Activated CD4-positive, CD25-positive, alpha-beta regulatory T cell treated with anti-CD3 and anti-CD28 coated beads, Interleukin-2, amount 50 U/mL, for 24 hours (primary cell): ENCODE measurements at regions not wholly inside any gene's neighbourhood (a gene's known extent, or its start where the extent isn't known, plus 50 kb on each side); places are given as distances from the start of the nearest gene placed in this dataset.
"Not testable (repeated sequence)": the region's sequence is repeated elsewhere in the genome, so short reads cannot be mapped to it uniquely, and the experiment has no call there.

Source experiments
- ATAC-seq, 2 donors: fragments of 150-1000 bp; cut with Tn5 transposase; one replicate each; pipeline ENCODE4 v1.10.0; 2021; ENCODE audit warnings: mild to moderate bottlenecking in 1 of 2, moderate library complexity in 1 of 2

- ATAC-seq: peak; percentile 51 to 59
Observed at GRCh38 chr12:89225808-89226411, 126.4 kb downstream of the DUSP6 start.

GRCh38 chr12:89225401-89225800 is 126.9 kb downstream of the DUSP6 start:
- peak; percentile 97 for ATAC-seq

- not testable (repeated sequence) for ATAC-seq
Observed at GRCh38 chr12:89222580-89222979, 129.7 kb downstream of the DUSP6 start.

- ATAC-seq: no peak
Observed at GRCh38 chr12:89217472-89217871, 134.8 kb downstream of the DUSP6 start.

GRCh38 chr12:89216211-89216952 is 135.9 kb downstream of the DUSP6 start:
- no peak for ATAC-seq

DNA sequence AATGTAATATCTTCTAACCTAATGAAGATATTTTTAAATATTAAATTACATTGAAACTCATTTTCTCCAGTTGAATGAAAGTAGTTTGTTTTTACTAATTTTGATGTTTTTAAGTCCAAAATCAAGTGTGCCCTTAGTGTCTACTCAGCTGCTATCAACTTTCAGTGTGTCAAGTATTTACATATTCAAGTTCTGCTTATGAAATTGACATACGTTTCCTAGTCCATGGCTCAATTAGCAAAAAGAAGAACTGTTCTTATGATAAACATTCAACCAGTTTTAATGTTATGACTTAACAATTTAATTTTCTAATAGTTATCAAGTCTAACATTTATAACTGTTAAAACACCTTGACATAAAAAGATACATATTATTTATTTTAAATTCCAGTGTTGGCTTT is 137.1 kb downstream of the DUSP6 start:
- no peak for ATAC-seq

- no peak for ATAC-seq
Observed at GRCh38 chr12:89213747-89214146, 138.6 kb downstream of the DUSP6 start.

GRCh38 chr12:89213139-89213538 is 139.2 kb downstream of the DUSP6 start:
- ATAC-seq: no peak

GRCh38 chr12:89212339-89212771 is 139.9 kb downstream of the DUSP6 start:
- no peak for ATAC-seq

- no peak for ATAC-seq
Observed at GRCh38 chr12:89211456-89211855, 140.8 kb downstream of the DUSP6 start.

- no peak for ATAC-seq
Observed at GRCh38 chr12:89210277-89210676, 142.0 kb downstream of the DUSP6 start.

DNA sequence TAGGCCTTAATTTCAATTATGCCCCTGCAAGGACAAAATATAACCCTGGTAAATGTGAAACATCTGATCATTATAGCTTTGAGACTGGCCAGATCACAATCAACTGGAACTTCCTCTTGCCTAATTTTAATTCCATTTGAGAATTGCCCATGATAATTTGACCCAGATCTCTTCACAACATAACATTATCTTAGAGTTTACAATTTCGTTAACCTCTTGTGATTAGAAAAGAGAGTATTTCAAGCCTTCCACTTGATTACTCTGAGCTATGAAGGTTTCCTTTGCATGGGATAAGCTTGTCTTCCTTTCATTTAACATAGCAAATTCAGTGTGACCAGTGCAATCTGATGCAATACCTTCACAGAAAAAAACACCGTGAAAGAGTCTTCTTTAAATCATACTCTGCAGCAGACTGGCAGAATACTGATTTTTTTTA is 143.6 kb downstream of the DUSP6 start:
- ATAC-seq: no peak

- no peak for ATAC-seq
Observed at GRCh38 chr12:89206390-89206789, 145.9 kb downstream of the DUSP6 start.

DNA sequence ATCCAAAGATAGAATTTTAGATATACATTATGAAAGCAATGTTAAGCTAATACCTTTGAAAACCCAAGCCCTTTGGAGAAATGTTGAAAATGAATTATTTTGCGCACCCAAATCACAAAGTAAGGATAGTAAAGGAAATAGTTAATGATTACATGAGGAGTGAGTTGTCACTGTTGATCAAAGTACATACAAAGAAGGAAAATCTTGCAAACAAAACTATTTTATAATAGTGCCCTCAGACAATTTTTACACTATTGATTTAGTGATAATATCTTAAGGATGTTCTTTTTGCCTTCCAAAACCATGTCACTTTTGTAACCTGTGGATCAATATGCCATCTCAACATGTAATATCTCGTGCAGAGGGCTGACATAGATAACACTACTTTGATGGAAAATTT is 146.8 kb downstream of the DUSP6 start:
- no peak for ATAC-seq

DNA sequence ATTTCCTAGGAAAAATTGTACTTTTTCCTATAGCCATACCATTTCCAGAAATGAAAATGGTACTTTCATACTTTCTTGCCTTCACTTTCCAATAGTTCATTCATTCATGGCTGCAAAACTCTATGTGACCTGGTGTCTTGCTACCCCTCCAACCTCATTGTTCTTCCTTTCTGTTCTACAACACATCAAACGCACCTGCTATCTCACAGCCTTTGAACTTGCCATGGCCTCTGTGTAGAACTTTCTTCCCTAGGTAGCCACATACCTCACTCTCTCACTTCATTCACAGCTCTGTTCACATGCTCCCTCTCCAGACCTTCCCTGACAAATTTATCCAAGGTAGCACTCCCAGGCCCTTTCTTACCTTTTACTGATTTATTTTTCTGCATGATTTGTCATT is 149.2 kb downstream of the DUSP6 start:
- no peak for ATAC-seq

DNA sequence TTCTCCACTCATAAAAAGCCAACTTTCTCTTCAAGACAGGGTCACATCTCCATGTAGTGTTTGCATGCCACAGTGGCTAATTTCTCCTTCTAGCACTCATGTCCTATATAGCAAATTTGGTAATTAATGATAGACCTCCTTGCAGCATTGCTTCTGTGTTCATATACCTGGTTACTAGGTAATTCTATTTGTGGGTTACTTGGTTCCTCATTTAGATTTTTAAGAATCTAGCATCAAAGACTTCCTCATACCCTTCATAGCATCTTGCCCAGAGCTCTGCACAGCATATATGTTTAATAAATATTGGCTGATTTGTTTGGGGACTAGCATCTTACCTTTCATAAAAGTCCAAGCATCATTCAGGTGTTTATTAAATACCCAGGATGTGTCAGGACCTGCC is 152.1 kb downstream of the DUSP6 start:
- no peak for ATAC-seq

- no peak for ATAC-seq
Observed at GRCh38 chr12:89195470-89195869, 156.8 kb downstream of the DUSP6 start.

GRCh38 chr12:89194683-89195082 is 157.6 kb downstream of the DUSP6 start:
- no peak for ATAC-seq

DNA sequence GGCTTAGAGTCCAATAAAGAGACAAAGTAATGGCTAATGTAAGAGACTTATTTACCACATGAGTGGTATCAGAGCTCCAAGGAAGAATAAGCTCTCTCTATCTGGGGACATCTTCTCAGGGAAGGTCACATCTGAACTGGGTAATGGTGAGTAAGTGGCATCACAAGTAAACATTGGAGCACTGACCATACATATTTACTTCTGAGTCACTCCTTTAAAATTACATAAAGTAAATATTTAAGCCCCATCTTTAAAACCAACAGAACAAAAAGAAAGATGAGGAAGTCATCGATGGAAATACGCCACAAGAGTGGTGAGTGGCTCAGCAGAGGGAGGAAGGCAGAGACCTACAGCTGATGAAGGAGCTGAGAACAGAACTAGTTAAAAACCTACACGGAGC is 159.9 kb downstream of the DUSP6 start:
- ATAC-seq: no peak

DNA sequence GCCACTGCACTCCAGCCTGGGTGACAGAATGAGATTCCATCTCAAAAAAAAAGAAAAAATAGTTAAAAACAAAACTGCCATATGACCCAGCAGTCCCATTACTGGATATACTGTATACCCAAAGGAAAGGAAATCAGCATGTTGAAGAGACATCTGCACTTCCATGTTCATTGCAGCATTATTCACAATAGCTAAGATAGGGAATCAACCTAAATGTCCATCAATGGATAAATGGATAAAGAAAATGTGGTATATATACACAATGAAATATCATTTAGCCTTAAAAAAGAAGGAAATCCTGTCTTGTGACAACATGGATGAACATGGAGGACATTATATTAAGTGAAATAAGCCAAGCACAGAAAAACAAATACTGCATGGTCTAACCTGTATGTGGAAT is 160.7 kb downstream of the DUSP6 start:
- not testable (repeated sequence) for ATAC-seq

DNA sequence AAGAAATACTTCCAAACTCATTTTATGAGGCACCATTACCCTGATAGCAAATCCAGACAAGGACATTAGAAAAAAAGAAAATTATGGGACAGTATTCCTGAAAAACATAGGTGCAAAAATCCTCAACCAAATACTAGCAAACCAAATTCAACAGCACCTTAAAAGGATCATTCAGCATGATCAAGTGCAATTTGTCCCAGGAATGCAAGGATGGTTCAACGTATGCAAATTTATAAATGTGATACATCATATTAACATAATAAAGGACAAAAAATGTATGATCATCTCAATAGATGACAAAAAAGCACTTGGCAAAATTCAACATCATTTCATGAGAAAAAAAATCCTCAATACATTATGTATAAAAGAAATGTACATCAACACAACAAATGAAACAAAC is 162.9 kb downstream of the DUSP6 start:
- ATAC-seq: no peak

- no peak for ATAC-seq
Observed at GRCh38 chr12:89187507-89187906, 164.8 kb downstream of the DUSP6 start.

GRCh38 chr12:89185889-89186288 is 166.4 kb downstream of the DUSP6 start:
- ATAC-seq: no peak

DNA sequence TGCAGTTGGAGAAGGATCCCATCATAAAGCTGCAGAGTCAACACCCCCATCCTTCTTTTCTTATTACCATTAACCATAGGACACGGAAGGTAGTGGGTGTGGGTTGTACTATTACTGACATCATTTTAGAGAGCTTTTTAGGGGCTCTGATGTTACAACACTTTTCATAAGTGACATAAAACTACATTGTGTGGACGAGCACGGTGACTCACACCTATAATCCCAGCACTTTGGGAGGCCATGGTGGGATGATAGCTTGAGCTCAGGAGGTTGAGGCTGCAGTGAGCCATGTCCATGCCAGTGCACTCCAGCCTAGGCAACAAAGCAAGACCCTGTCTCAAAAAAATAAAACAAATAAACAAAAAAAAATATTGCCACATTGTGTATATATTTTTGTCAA is 167.1 kb downstream of the DUSP6 start:
- no peak for ATAC-seq

- ATAC-seq: no peak
Observed at GRCh38 chr12:89183985-89184435, 168.3 kb downstream of the DUSP6 start.
